B cell (primary cell): ENCODE measurements at regions not wholly inside any gene's neighbourhood (a gene's known extent, or its start where the extent isn't known, plus 50 kb on each side); places are given as distances from the start of the nearest gene placed in this dataset.

Experiments
- ATAC-seq: fragments of 200-7000 bp; cut with Tn5 transposase; one replicate; pipeline ENCODE4 v1.10.0; 2021; ENCODE audit warnings: low read depth, mild to moderate bottlenecking, moderate number of reproducible peaks, moderate library complexity
- CTCF ChIA-PET: fragments of 350-600 bp; sonication (Branson Sonifier 250); formaldehyde crosslinking; loops from one replicate; lab custom pipeline; 2021; ENCODE audit warnings: antibody characterized with exemption, inconsistent platforms; lab: Charles Lee
- POLR2A ChIA-PET: fragments of 350-600 bp; sonication (Branson Sonifier 250); formaldehyde crosslinking; loops from one replicate; lab custom pipeline; 2021; ENCODE audit warnings: antibody characterized with exemption; lab: Charles Lee
- DNase-seq: peaks from one replicate; pipeline ENCODE4 v3.0.0; 2013
- H2AFZ ChIP-seq: 2 replicates; pipeline ENCODE4 v1.6.1; 2012; ENCODE audit warnings: mild to moderate bottlenecking, low read depth, low read length; ENCODE audit not compliant: insufficient read depth, poor library complexity, severe bottlenecking
- H3K27ac ChIP-seq, 2 donors: 1 replicate in 1 of 2; 2 replicates in 1 of 2; pipeline ENCODE4 v1.5.1; 2012 to 2013; ENCODE audit warnings: low read length in 2 of 2, mild to moderate bottlenecking in 2 of 2, moderate library complexity in 1 of 2
- H3K27me3 ChIP-seq, 4 experiments: fragments of 200-600 bp in 1 of 4; sonication (generic) in 1 of 4; replicated peaks in 1 of 4; 1 replicate in 2 of 4; 2 replicates in 2 of 4; pipeline versions ENCODE4 v1.6.1 to v1.7.0; 2013 to 2016; ENCODE audit warnings: low read length in 3 of 4, mild to moderate bottlenecking in 2 of 4, mixed read lengths in 1 of 4, moderate library complexity in 1 of 4; ENCODE audit not compliant: insufficient read depth in 4 of 4, control insufficient read depth in 3 of 4; ENCODE audit errors: control extremely low read depth in 1 of 4
- H3K36me3 ChIP-seq, 2 experiments: replicated peaks in 1 of 2; 1 replicate in 1 of 2; 2 replicates in 1 of 2; pipeline versions ENCODE4 v1.6.1 to v1.7.1; 2013; ENCODE audit warnings: low read length in 1 of 2; ENCODE audit not compliant: insufficient read depth in 2 of 2, control insufficient read depth in 1 of 2; ENCODE audit errors: control extremely low read depth in 1 of 2, extremely low read depth in 1 of 2
- H3K4me1 ChIP-seq, 2 donors: fragments of 200-600 bp in 1 of 2; sonication (generic) in 1 of 2; 1 replicate in 1 of 2; 2 replicates in 1 of 2; pipeline versions ENCODE4 v1.5.1 to v1.6.1; 2013 to 2017; ENCODE audit warnings: low read length in 2 of 2; ENCODE audit not compliant: control insufficient read depth in 2 of 2, insufficient read depth in 2 of 2
- H3K4me2 ChIP-seq: replicated peaks from 2 replicates; pipeline ENCODE3; 2012; ENCODE audit warnings: mild to moderate bottlenecking, low read depth, low read length; ENCODE audit not compliant: poor library complexity, severe bottlenecking
- H3K4me3 ChIP-seq, 5 experiments: fragments of 200-600 bp in 1 of 5; sonication (generic) in 1 of 5; 1 replicate in 3 of 5; 2 replicates in 2 of 5; pipeline versions ENCODE4 v1.5.1 to v1.7.0; 2011 to 2016; ENCODE audit warnings: low read length in 4 of 5, mild to moderate bottlenecking in 4 of 5, low read depth in 2 of 5, control low read depth in 1 of 5, moderate library complexity in 1 of 5; ENCODE audit not compliant: insufficient read depth in 1 of 5; ENCODE audit errors: control extremely low read depth in 1 of 5, extremely low read depth in 1 of 5
- H3K79me2 ChIP-seq: fragments of 200-600 bp; sonication (generic); one replicate; pipeline ENCODE4 v1.6.0; 2016; ENCODE audit warnings: low read length; ENCODE audit not compliant: control insufficient read depth, insufficient read depth
- H3K9ac ChIP-seq: fragments of 200-600 bp; sonication (generic); 2 replicates; pipeline ENCODE4 v1.6.1; 2017; ENCODE audit warnings: mild to moderate bottlenecking, low read length, moderate library complexity
- H3K9me3 ChIP-seq, 3 donors: one replicate each; pipeline versions ENCODE4 v1.6.1 to v1.7.1; 2013; ENCODE audit warnings: low read length in 2 of 3; ENCODE audit not compliant: control insufficient read depth in 2 of 3, insufficient read depth in 1 of 3; ENCODE audit errors: control extremely low read depth in 1 of 3
- H4K20me1 ChIP-seq: 2 replicates; pipeline ENCODE4 v1.6.0; 2012; ENCODE audit warnings: mild to moderate bottlenecking, low read length; ENCODE audit not compliant: insufficient read depth, control insufficient read depth, poor library complexity, severe bottlenecking
- H3K27ac Mint-ChIP-seq: one replicate; pipeline ENCODE4 v1.8.0; 2021; ENCODE audit warnings: mixed read lengths
- H3K27me3 Mint-ChIP-seq: one replicate; pipeline ENCODE4 v1.8.0; 2021; ENCODE audit warnings: mixed read lengths
- H3K4me1 Mint-ChIP-seq: one replicate; pipeline ENCODE4 v1.8.0; 2021; ENCODE audit warnings: mixed read lengths
- H3K4me3 Mint-ChIP-seq: one replicate; pipeline ENCODE4 v1.8.0; 2021; ENCODE audit warnings: mixed read lengths
- H3K9me3 Mint-ChIP-seq: one replicate; pipeline ENCODE4 v1.8.0; 2022; ENCODE audit warnings: mixed read lengths; ENCODE audit not compliant: insufficient read depth
- CTCF ChIP-seq: fragments of 200-600 bp; IDR thresholded peaks from one replicate; pipeline ENCODE4 v1.8.0; 2022; ENCODE audit warnings: antibody characterized with exemption, mild to moderate bottlenecking
- EZH2 ChIP-seq: IDR thresholded peaks from 2 replicates; pipeline ENCODE4 v1.6.1; 2012; ENCODE audit warnings: borderline replicate concordance, low read depth, mild to moderate bottlenecking, moderate library complexity, low read length; ENCODE audit not compliant: insufficient read depth, poor library complexity, severe bottlenecking
- WGBS: methylation state at CpG from one replicate; pipeline ENCODE4 v1.1.5; 2013; ENCODE audit warnings: missing lambda C conversion rate; ENCODE audit not compliant: insufficient coverage; 5-methylcytosine and 5-hydroxymethylcytosine counted together
- intact Hi-C: fragments of 100-400 bp; cut with micrococcal nuclease; formaldehyde crosslinking; loops from one replicate; pipeline ENCODE4 v1.10.0; 2022

GRCh38 chr4:62930884-62931283 is 1478.4 kb downstream of the TECRL start:
- Histone ChIP-seq H3K4me2 (no peak overlapping the region), H3K36me3 (no peaks in the 10 kb centered on the region), H3K27me3 (no peaks in the 10 kb centered on the region), H3K4me1 (no peaks in the 10 kb centered on the region), H3K4me3 (no peak overlapping the region), H3K79me2 (no peaks in the 10 kb centered on the region), H3K9ac (no peak overlapping the region), H3K27ac (no peak overlapping the region), H2AFZ (no peak overlapping the region), H4K20me1 (no peaks in the 10 kb centered on the region), H3K9me3 (peaks cover 0 to 2% (median 0%) of the 10 kb centered on the region in 3 donors)
- no CpG with 5 or more reads among the region's 1 CpG for WGBS
- Mint-ChIP-seq H3K4me3 (no peak overlapping the region), H3K27me3 (no peaks in the 10 kb centered on the region), H3K9me3 (peaks cover 5% of the 10 kb centered on the region), H3K27ac (no peak overlapping the region), H3K4me1 (no peaks in the 10 kb centered on the region)
- intact Hi-C loops: no loop called here
- no peak for DNase-seq
- no peak for TF ChIP-seq EZH2
- TF ChIP-seq CTCF: no peak
- ChIA-PET POLR2A (no interaction called here), CTCF (no interaction called here)
- ATAC-seq: no peak

- H3K27ac Mint-ChIP-seq: no peak overlapping the region
- no peaks in the 10 kb centered on the region for H4K20me1 ChIP-seq
- H3K79me2 ChIP-seq: no peaks in the 10 kb centered on the region
- no peaks in the 10 kb centered on the region for H3K9me3 ChIP-seq
- no peaks in the 10 kb centered on the region for H3K36me3 ChIP-seq
- TF ChIP-seq CTCF (no peak), EZH2 (no peak)
- intact Hi-C loops: no loop called here
- H3K27me3 ChIP-seq: no peaks in the 10 kb centered on the region
- no peak overlapping the region for H3K4me3 Mint-ChIP-seq
- H2AFZ ChIP-seq: no peak overlapping the region
- POLR2A ChIA-PET: no interaction called here
- CTCF ChIA-PET: no interaction called here
- H3K27me3 Mint-ChIP-seq: no peaks in the 10 kb centered on the region
- no peak for DNase-seq
- H3K4me1 ChIP-seq: no peaks in the 10 kb centered on the region
- ATAC-seq: no peak
- no peak overlapping the region for H3K27ac ChIP-seq
- 67% methylated on average over 1 of the region's 3 CpGs for whole genome bisulfite sequencing
- no peaks in the 10 kb centered on the region for H3K4me1 Mint-ChIP-seq
- no peak overlapping the region for H3K4me2 ChIP-seq
- H3K4me3 ChIP-seq: no peak overlapping the region
- H3K9ac ChIP-seq: no peak overlapping the region
- peaks cover 7% of the 10 kb centered on the region for H3K9me3 Mint-ChIP-seq
Observed at GRCh38 chr4:62928483-62928882, 1480.8 kb downstream of the TECRL start.
